Nephron (organoid): ENCODE measurements at regions not wholly inside any gene's neighbourhood (a gene's known extent, or its start where the extent isn't known, plus 50 kb on each side); places are given as distances from the start of the nearest gene placed in this dataset.
"Not testable (repeated sequence)": the region's sequence is repeated elsewhere in the genome, so short reads cannot be mapped to it uniquely, and the experiment has no call there.

Source experiments
- H3K27ac Mint-ChIP-seq, 3 experiments: 2 replicates each; pipeline ENCODE4 v1.8.0; 2020; ENCODE audit warnings: mixed read lengths in 3 of 3, mild to moderate bottlenecking in 2 of 3, moderate library complexity in 1 of 3
- H3K27me3 Mint-ChIP-seq: 2 replicates; pipeline ENCODE4 v1.8.0; 2021; ENCODE audit warnings: low read depth, mild to moderate bottlenecking, moderate library complexity, mixed read lengths
- H3K36me3 Mint-ChIP-seq: 2 replicates; pipeline ENCODE4 v1.8.0; 2020; ENCODE audit warnings: low read depth, mixed read lengths
- H3K4me1 Mint-ChIP-seq: 2 replicates; pipeline ENCODE4 v1.8.0; 2020; ENCODE audit warnings: mixed read lengths
- H3K4me3 Mint-ChIP-seq, 3 experiments: 2 replicates each; pipeline ENCODE4 v1.8.0; 2020; ENCODE audit warnings: mild to moderate bottlenecking in 3 of 3, mixed read lengths in 3 of 3, moderate library complexity in 2 of 3
- H3K9me3 Mint-ChIP-seq: 2 replicates; pipeline ENCODE4 v1.8.0; 2020; ENCODE audit warnings: mixed read lengths
- TF ChIP-seq, protein P1 (sequence below), 3 experiments: fragments of 200-600 bp; sonication (generic); IDR thresholded peaks; one replicate each; pipeline ENCODE4 v1.5.0; 2021; ENCODE audit warnings: antibody characterized with exemption in 3 of 3; ENCODE audit not compliant: unreplicated experiment in 3 of 3

GRCh38 chr1:221983444-221983843 is 241.6 kb upstream of the DUSP10 start:
- H3K27ac Mint-ChIP-seq, result no peak overlapping the region
- peaks cover 17% of the 10 kb centered on the region for H3K4me1 Mint-ChIP-seq
- no peaks in the 10 kb centered on the region for H3K36me3 Mint-ChIP-seq
- no peak overlapping the region for H3K4me3 Mint-ChIP-seq
- TF ChIP-seq, protein P1, sequence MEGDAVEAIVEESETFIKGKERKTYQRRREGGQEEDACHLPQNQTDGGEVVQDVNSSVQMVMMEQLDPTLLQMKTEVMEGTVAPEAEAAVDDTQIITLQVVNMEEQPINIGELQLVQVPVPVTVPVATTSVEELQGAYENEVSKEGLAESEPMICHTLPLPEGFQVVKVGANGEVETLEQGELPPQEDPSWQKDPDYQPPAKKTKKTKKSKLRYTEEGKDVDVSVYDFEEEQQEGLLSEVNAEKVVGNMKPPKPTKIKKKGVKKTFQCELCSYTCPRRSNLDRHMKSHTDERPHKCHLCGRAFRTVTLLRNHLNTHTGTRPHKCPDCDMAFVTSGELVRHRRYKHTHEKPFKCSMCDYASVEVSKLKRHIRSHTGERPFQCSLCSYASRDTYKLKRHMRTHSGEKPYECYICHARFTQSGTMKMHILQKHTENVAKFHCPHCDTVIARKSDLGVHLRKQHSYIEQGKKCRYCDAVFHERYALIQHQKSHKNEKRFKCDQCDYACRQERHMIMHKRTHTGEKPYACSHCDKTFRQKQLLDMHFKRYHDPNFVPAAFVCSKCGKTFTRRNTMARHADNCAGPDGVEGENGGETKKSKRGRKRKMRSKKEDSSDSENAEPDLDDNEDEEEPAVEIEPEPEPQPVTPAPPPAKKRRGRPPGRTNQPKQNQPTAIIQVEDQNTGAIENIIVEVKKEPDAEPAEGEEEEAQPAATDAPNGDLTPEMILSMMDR (IDR thresholded peaks at IDR 0.05; ENCODE audit: unreplicated experiment in 3 of 3), result no peak
- H3K27me3 Mint-ChIP-seq, result peaks cover 12% of the 10 kb centered on the region
- H3K9me3 Mint-ChIP-seq, result no peaks in the 10 kb centered on the region

- Mint-ChIP-seq H3K36me3 (no peaks in the 10 kb centered on the region), H3K9me3 (no peaks in the 10 kb centered on the region), H3K4me1 (no peaks in the 10 kb centered on the region), H3K27me3 (peaks cover 14% of the 10 kb centered on the region), H3K27ac (no peak overlapping the region), H3K4me3 (no peak overlapping the region)
- TF ChIP-seq, protein P1 (IDR thresholded peaks at IDR 0.05; ENCODE audit: unreplicated experiment in 3 of 3), result no peak
Measured at GRCh38 chr1:221981461-221981860, 239.6 kb upstream of the DUSP10 start.

- no peaks in the 10 kb centered on the region for H3K36me3 Mint-ChIP-seq
- no peaks in the 10 kb centered on the region for H3K4me1 Mint-ChIP-seq
- TF ChIP-seq, protein P1 (IDR thresholded peaks at IDR 0.05; ENCODE audit: unreplicated experiment in 3 of 3), result peak in 2 of 3 experiments; percentile 11 to 27
- H3K27ac Mint-ChIP-seq, result no peak overlapping the region
- peaks cover 14% of the 10 kb centered on the region for H3K27me3 Mint-ChIP-seq
- H3K4me3 Mint-ChIP-seq, result no peak overlapping the region
- H3K9me3 Mint-ChIP-seq, result no peaks in the 10 kb centered on the region
Measured at GRCh38 chr1:221979444-221980032, 237.6 kb upstream of the DUSP10 start.

GRCh38 chr1:221978631-221979334 is 236.9 kb upstream of the DUSP10 start:
- H3K4me3 Mint-ChIP-seq, H3K9me3 Mint-ChIP-seq, H3K4me1 Mint-ChIP-seq, H3K27ac Mint-ChIP-seq, H3K36me3 Mint-ChIP-seq: not testable (repeated sequence)
- peaks cover 14% of the 10 kb centered on the region for H3K27me3 Mint-ChIP-seq

DNA sequence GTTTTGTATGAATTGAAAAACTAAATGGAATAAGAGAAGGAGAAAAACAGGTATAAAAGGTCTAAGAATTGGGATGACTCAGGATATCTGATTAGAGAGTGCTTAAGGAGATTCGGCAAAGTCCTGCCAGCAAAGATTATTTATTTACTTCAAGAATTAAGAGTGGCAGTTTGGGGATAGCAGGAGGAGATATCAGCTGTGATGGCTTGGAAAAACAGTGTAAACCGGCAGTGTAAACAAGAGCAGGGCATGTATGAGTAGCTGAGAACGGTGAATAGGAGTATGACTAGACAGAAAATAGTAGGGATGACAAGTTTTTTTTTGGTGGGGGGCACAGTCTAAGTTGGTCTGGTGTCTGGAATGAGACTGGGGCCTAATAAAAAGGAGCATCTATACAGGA is 231.9 kb upstream of the DUSP10 start:
- not testable (repeated sequence) for H3K36me3 Mint-ChIP-seq, H3K9me3 Mint-ChIP-seq, H3K4me3 Mint-ChIP-seq, H3K27me3 Mint-ChIP-seq, H3K4me1 Mint-ChIP-seq
- peak overlapping the region in 1 of 3 experiments; percentile 13 for H3K27ac Mint-ChIP-seq

DNA sequence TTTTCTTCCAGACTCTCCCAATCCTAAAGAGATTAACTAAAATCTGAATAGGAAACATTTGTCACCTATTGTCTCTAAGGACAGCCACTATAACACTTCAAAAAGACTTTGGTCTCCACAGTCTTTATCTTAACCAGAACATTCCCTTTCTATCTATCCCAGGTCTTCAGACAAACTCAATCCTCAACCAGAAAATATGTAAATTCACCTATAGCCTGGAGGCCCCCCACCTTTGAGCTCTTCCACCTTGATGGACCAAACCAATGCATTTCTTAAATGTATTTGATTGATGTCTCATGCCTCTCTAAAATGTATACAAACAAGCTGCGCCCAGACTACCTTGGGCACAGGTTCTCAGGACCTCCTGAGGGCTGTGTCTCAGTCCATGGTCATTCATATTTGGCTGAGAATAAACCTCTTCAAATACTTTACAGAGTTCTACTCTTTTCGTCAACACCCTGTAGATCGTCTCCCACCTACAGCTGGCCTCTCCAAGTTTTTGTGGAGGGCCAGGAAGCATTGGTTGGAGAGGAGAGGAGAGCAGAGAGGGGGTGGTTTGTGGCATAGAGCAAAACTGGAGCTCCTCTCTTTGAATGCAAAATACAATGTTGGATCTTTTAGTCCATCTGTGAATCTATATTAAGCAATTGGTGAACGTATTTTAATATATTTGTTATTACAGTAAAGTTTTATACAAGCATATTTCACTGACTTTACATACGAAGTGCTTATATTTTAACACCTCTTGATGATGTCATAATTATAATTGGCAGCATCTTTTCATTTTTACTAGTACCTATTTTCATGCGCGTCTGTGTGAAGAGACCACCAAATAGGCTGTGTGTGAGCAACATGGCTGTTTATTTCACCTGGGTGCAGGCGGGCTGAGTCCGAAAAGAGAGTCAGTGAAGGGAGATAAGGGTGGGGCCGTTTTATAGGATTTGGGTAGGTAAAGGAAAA is 230.7 kb upstream of the DUSP10 start:
- H3K4me1 Mint-ChIP-seq, result no peaks in the 10 kb centered on the region
- H3K4me3 Mint-ChIP-seq, result no peak overlapping the region
- H3K36me3 Mint-ChIP-seq, result no peaks in the 10 kb centered on the region
- no peak overlapping the region for H3K27ac Mint-ChIP-seq
- no peaks in the 10 kb centered on the region for H3K9me3 Mint-ChIP-seq
- TF ChIP-seq, protein P1 (IDR thresholded peaks at IDR 0.05; ENCODE audit: unreplicated experiment in 3 of 3), result no peak
- H3K27me3 Mint-ChIP-seq, result no peaks in the 10 kb centered on the region

DNA sequence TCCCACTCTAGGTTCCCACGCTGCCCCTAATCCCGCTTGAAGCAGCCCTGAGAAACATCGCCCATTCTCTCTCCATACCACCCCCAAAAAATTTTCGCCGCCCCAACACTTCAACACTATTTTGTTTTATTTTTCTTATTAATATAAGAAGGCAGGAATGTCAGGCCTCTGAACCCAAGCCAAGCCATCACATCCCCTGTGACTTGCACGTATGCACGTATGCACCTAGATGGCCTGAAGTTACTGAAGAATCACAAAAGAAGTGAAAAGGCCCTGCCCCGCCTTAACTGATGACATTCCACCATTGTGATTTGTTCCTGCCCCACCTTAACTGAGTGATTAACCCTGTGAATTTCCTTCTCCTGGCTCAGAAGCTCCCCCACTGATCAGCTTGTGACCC is 229.1 kb upstream of the DUSP10 start:
- H3K4me1 Mint-ChIP-seq, H3K36me3 Mint-ChIP-seq: not testable (repeated sequence)

DNA sequence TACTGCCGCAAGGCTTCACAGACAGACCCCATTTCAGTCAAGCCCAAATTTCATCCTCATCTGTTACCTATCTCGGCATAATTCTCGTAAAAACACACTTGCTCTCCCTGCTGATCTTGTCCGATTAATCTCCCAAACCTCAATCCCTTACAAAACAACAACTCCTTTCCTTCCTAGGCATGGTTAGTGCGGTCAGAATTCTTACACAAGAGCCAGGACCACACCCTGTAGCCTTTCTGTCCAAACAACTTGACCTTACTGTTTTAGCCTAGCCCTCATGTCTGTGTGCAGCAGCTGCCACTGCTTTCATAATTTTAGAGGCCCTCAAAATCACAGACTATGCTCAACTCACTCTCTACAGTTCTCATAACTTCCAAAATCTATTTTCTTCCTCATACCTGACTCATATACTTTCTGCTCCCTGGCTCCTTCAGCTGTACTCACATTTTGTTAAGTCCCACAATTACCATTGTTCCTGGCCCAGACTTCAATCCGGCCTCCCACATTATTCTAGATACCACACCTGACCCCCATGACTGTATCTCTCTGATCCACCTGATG is 227.5 kb upstream of the DUSP10 start:
- not testable (repeated sequence) for H3K27me3 Mint-ChIP-seq, H3K27ac Mint-ChIP-seq, H3K4me3 Mint-ChIP-seq, H3K9me3 Mint-ChIP-seq, H3K4me1 Mint-ChIP-seq, H3K36me3 Mint-ChIP-seq

More for the DNA sequence above, 229.1 kb upstream of the DUSP10 start:
- not testable (repeated sequence) for H3K27ac Mint-ChIP-seq, H3K27me3 Mint-ChIP-seq, H3K9me3 Mint-ChIP-seq, H3K4me3 Mint-ChIP-seq

- H3K9me3 Mint-ChIP-seq, H3K4me3 Mint-ChIP-seq, H3K4me1 Mint-ChIP-seq, H3K36me3 Mint-ChIP-seq, H3K27ac Mint-ChIP-seq, H3K27me3 Mint-ChIP-seq: not testable (repeated sequence)
Measured at GRCh38 chr1:221967538-221967937, 225.6 kb upstream of the DUSP10 start.

DNA sequence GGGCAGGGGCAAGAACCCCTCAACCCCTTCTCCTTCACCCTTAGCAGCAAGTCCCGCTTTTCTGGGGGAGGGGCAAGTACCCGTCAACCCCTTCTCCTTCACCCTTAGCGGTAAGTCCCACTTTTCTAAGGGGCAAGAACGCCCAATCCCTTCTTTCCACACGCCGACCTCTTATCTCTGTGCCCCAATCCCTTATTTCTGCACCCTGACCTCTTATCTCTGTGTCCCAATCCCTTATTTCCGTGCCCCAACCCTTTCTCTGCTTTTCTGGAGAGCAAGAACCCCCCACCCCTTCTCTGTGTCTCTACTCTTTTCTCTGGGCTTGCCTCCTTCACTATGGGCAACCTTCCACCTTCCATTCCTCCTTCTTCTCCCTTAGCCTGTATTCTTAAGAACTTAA is 225.0 kb upstream of the DUSP10 start:
- not testable (repeated sequence) for H3K4me3 Mint-ChIP-seq, H3K4me1 Mint-ChIP-seq, H3K27me3 Mint-ChIP-seq, H3K27ac Mint-ChIP-seq, H3K9me3 Mint-ChIP-seq, H3K36me3 Mint-ChIP-seq
